AG09309 (cell line): ENCODE measurements at regions not wholly inside any gene's neighbourhood (a gene's known extent, or its start where the extent isn't known, plus 50 kb on each side); places are given as distances from the start of the nearest gene placed in this dataset.

Experiments
- DNase-seq: peaks from one replicate; pipeline ENCODE4 v3.0.0-alpha.2; 2010; ENCODE audit warnings: low read depth
- H3K4me3 ChIP-seq: 2 replicates; pipeline ENCODE4 v1.5.1; 2011; ENCODE audit warnings: mild to moderate bottlenecking, low read depth, low read length, moderate library complexity; ENCODE audit not compliant: control insufficient read depth
- TF ChIP-seq, protein P1 (sequence below): IDR thresholded peaks from 2 replicates; pipeline ENCODE4 v1.5.1; 2011; ENCODE audit warnings: mild to moderate bottlenecking, low read depth, low read length, inconsistent platforms; ENCODE audit not compliant: insufficient read depth, control insufficient read depth; ENCODE audit errors: missing control alignments

DNA sequence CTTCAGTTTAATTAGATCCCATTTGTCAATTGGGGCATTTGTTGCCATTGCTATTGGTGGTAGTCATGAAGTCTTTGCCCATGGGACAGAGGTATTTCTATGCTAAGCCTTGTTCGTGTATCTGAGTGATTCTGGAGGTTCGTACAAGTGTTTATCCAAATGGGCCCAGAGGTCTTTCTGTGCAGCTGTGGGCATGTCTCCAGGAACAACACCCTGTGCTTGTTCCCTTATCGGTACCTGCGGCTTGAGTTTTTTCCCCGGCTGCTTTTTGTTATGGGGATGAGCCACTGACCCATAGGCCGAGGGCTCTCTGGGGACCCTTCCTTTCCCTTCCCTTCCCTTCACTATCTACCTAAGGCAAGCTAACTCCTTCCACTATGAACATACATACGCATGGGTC, 81.4 kb upstream of the WDR1 start:
- H3K4me3 ChIP-seq = no peak overlapping the region
- TF ChIP-seq, protein P1, sequence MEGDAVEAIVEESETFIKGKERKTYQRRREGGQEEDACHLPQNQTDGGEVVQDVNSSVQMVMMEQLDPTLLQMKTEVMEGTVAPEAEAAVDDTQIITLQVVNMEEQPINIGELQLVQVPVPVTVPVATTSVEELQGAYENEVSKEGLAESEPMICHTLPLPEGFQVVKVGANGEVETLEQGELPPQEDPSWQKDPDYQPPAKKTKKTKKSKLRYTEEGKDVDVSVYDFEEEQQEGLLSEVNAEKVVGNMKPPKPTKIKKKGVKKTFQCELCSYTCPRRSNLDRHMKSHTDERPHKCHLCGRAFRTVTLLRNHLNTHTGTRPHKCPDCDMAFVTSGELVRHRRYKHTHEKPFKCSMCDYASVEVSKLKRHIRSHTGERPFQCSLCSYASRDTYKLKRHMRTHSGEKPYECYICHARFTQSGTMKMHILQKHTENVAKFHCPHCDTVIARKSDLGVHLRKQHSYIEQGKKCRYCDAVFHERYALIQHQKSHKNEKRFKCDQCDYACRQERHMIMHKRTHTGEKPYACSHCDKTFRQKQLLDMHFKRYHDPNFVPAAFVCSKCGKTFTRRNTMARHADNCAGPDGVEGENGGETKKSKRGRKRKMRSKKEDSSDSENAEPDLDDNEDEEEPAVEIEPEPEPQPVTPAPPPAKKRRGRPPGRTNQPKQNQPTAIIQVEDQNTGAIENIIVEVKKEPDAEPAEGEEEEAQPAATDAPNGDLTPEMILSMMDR = no peak
- no peak for DNase-seq

DNA sequence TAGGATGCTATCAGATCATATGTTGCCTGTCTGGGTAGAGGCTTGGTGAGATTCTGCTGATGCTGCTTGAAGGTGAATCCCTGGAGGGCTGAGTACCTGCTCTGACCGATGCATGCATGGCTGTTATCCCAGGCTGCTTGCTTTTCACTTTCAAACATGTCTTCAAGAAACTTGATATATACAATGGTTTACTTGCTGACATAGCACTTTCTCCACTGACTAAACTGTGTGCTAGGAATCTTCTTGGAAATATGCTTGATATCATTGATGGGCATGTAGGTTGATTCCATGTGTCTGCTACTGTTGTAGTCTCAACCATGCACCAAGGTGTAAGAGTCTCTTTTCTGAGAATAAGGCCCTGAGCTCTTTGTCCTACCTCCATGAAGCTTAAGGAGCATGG, 79.6 kb upstream of the WDR1 start:
- TF ChIP-seq, protein P1 = no peak
- H3K4me3 ChIP-seq = no peak overlapping the region
- DNase-seq = no peak

DNA sequence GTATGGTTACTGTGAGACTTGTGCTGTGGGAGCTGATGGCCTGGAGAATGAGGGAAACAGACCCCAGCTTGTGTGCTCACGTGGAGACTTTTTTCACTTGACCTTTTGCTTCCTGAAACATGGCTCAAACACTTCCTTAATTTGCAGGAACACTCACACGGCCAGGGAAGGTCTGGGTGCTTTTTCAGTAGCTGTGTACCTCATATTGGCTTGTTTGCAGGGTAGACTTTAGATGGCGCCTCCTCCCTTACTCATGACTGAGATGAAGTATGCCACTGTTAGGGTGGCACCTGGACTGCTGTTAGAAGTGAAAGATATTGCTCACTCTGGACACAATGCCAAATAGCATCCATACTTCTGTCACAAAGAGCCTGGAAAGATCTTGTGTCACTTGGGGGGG, 75.7 kb upstream of the WDR1 start:
- no peak for DNase-seq
- TF ChIP-seq, protein P1 = no peak
- no peak overlapping the region for H3K4me3 ChIP-seq

DNA sequence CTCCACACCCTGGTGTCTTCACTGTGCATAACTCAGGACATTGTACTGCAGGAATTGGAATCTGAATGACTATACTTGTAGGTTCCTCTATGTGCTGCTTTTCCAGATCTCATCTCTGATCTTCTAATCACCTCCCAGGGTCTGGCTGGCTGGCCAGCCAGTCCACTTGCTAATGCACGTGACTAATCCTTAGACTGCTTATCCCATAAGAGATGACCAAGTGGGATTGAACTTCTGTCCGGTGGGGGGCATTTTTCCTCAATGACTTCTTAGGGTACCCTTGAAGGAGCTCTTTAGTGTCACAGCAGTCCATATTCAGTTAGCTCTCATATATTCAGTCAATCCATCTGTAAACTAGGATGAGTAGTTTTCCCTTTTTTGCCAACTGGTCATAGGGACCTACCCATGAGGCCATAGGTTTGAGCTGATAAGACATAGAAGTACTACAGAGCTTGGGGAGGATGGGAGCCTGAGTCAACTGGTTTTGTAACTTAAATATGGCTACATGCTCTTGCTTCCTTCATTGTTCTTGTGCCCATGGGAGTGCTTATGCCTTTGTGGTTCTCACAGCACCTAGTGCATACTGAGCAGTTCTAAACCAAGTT, 71.9 kb upstream of the WDR1 start:
- no peak overlapping the region for H3K4me3 ChIP-seq
- TF ChIP-seq, protein P1 = no peak
- DNase-seq = no peak

DNA sequence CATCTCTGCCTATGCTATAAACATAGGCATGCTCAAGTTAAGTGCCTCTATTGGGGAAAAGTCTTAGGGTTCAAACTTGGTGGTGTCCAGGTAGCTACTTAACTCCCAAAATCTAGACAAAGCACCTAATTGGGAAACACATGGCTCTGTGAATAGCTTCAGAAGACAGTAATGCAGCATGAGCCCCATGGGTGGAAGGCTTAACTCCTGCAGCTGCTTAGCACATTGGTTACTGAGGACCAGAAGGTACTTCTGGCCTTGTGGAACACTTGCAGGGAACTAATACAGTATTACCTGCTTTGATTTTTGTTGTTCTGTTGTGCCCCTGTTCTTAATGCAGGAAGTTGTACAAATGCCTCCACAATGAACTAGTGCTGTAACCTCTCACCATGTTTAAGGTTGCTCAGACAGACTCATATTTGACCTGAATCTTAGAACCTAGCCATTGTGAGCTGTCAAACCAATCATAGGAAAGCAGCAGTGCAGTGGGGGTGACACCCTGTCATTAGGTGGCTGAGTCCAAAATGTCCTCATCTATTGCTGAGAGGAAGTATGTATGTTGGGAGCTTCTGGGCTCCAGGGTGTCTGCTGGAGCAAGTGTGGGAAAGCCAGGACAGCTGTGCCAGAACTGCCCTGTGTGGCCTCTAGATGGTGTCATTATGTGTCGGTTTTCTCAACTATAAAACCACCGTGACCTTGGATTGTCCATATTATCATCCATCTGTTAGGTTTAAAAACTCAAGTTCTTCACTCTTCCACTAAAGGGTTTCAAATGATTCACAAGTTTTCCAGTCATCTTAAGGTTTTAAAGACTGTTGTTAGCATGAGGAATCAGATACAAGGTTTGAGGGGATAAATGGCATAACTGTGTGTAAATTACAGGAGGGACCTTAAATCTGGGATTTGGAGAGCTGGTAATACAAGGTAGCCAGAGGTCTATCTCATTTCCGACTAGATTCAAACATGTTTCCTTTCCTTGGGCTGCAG, 69.9 kb upstream of the WDR1 start:
- DNase-seq = no peak
- TF ChIP-seq, protein P1 = peak; percentile 21
- H3K4me3 ChIP-seq = no peak overlapping the region

DNA sequence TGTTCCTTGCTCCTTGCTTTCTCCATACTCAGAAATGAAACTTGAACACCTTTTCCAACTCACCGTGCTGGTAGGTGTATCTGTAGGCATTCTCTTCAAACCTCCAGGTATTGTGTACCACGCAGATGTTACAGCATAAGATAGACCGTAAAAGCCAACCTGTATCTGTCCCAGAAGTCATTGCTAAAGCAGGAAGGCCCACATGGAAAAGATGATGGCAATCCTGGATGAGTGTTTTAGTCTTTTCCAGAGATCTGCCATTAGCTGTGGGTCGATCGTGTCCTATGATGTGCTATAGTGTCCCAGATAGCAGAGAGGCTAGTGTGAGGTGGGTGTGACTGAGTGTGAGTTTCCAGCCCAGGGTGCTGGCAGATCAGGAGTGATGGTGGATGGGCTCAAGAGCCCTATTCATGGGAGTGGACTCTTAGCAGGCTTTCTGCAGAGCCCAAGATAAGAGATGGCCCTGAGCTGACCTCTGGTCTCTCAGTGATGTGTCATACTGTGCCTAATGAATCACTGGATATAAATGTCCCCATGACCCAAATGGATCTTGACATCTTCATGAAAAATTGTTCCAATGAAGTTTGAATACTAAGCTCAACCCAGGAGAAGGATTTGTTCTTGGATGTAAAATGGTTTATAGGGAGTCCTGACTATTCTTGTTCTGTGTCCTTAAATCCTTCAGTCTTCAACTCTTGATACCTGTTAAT, 69.1 kb upstream of the WDR1 start:
- no peak for DNase-seq
- no peak overlapping the region for H3K4me3 ChIP-seq

More for the DNA sequence above, 69.1 kb upstream of the WDR1 start:
- TF ChIP-seq, protein P1 = no peak
